GM12864 (cell line): ENCODE measurements at regions not wholly inside any gene's neighbourhood (a gene's known extent, or its start where the extent isn't known, plus 50 kb on each side); places are given as distances from the start of the nearest gene placed in this dataset.
"Not testable (repeated sequence)": the region's sequence is repeated elsewhere in the genome, so short reads cannot be mapped to it uniquely, and the experiment has no call there.

Source experiments
- DNase-seq: peaks from one replicate; pipeline ENCODE4 v3.0.0-alpha.2; 2011; ENCODE audit warnings: low read depth
- H3K4me3 ChIP-seq: 2 replicates; pipeline ENCODE4 v1.5.1; 2011; ENCODE audit warnings: mild to moderate bottlenecking, low read depth, low read length, control low read depth
- CTCF ChIP-seq: IDR thresholded peaks from 2 replicates; pipeline ENCODE4 v1.5.1; 2011; ENCODE audit warnings: low read depth, mild to moderate bottlenecking, moderate library complexity, low read length, control low read depth, inconsistent platforms; ENCODE audit errors: missing control alignments

GRCh38 chr13:62125451-62125850, 709.8 kb upstream of the PCDH20 start:
- no peak for DNase-seq
- no peak for TF ChIP-seq CTCF
- no peak overlapping the region for H3K4me3 ChIP-seq

GRCh38 chr13:62123409-62123808, 707.8 kb upstream of the PCDH20 start:
- H3K4me3 ChIP-seq = no peak overlapping the region
- DNase-seq = no peak
- no peak for TF ChIP-seq CTCF

GRCh38 chr13:62122434-62122833, 706.8 kb upstream of the PCDH20 start:
- DNase-seq = no peak
- H3K4me3 ChIP-seq = no peak overlapping the region
- TF ChIP-seq CTCF = no peak

GRCh38 chr13:62119739-62120700, 704.4 kb upstream of the PCDH20 start:
- TF ChIP-seq CTCF = no peak
- no peak for DNase-seq
- H3K4me3 ChIP-seq = no peak overlapping the region

- H3K4me3 ChIP-seq = no peak overlapping the region
- TF ChIP-seq CTCF = no peak
- DNase-seq = no peak
These were observed 700.2 kb upstream of the PCDH20 start for GRCh38 chr13:62115831-62116230.

- no peak overlapping the region for H3K4me3 ChIP-seq
- no peak for TF ChIP-seq CTCF
- DNase-seq = no peak
These were observed 697.5 kb upstream of the PCDH20 start for GRCh38 chr13:62113179-62113578.

GRCh38 chr13:62110079-62110478, 694.4 kb upstream of the PCDH20 start:
- TF ChIP-seq CTCF = no peak
- DNase-seq = no peak
- H3K4me3 ChIP-seq = no peak overlapping the region

- not testable (repeated sequence) for H3K4me3 ChIP-seq, DNase-seq
These were observed 688.5 kb upstream of the PCDH20 start for GRCh38 chr13:62104136-62104535.
